Vagina (tissue), 2 donors: ENCODE measurements at regions not wholly inside any gene's neighbourhood (a gene's known extent, or its start where the extent isn't known, plus 50 kb on each side); places are given as distances from the start of the nearest gene placed in this dataset.

Source experiments
- DNase-seq, 2 donors: peaks; one replicate each; pipeline ENCODE4 v3.0.0-alpha.2; 2017; ENCODE audit errors: extremely low spot score in 2 of 2
- H3K27ac ChIP-seq: fragments of 200-600 bp; sonication (generic); one replicate; pipeline ENCODE4 v1.5.1; 2019
- H3K27me3 ChIP-seq: fragments of 200-600 bp; sonication (generic); one replicate; pipeline ENCODE4 v1.5.1; 2019
- H3K36me3 ChIP-seq, 2 donors: fragments of 200-600 bp; sonication (generic); one replicate each; pipeline ENCODE4 v1.5.1; 2017 to 2019
- H3K4me1 ChIP-seq: fragments of 200-600 bp; sonication (generic); one replicate; pipeline ENCODE4 v1.5.1; 2019
- H3K4me3 ChIP-seq, 2 donors: fragments of 200-600 bp; sonication (generic); 1 replicate in 1 of 2; 2 replicates in 1 of 2; pipeline ENCODE4 v1.5.1; 2016 to 2019
- H3K9me3 ChIP-seq: fragments of 200-600 bp; sonication (generic); one replicate; pipeline ENCODE4 v1.5.1; 2019
- POLR2A ChIP-seq, 2 donors: fragments of 450-650 bp; IDR thresholded peaks; one replicate each; pipeline ENCODE4 v1.6.1; 2017; ENCODE audit warnings: antibody characterized with exemption in 2 of 2, mild to moderate bottlenecking in 2 of 2, moderate library complexity in 2 of 2
- POLR2AphosphoS5 ChIP-seq, 2 donors: sonication (generic); formaldehyde crosslinking; IDR thresholded peaks; one replicate each; pipeline ENCODE4 v1.9.0; 2017; ENCODE audit warnings: antibody characterized with exemption in 2 of 2, mild to moderate bottlenecking in 2 of 2, low read depth in 1 of 2; ENCODE audit not compliant: insufficient read depth in 1 of 2
- intact Hi-C: fragments of 100-400 bp; cut with DNase I; formaldehyde crosslinking; loops from one replicate; pipeline ENCODE4 v1.15.1; 2023
- TF ChIP-seq, protein P1 (sequence below), 3 experiments: fragments of 450-650 bp in 2 of 3; fragments of 200-600 bp in 1 of 3; sonication (generic) in 1 of 3; IDR thresholded peaks; one replicate each; pipeline ENCODE4 v1.5.1; 2017 to 2019; ENCODE audit warnings: antibody characterized with exemption in 3 of 3, mild to moderate bottlenecking in 2 of 3, moderate library complexity in 2 of 3

DNA sequence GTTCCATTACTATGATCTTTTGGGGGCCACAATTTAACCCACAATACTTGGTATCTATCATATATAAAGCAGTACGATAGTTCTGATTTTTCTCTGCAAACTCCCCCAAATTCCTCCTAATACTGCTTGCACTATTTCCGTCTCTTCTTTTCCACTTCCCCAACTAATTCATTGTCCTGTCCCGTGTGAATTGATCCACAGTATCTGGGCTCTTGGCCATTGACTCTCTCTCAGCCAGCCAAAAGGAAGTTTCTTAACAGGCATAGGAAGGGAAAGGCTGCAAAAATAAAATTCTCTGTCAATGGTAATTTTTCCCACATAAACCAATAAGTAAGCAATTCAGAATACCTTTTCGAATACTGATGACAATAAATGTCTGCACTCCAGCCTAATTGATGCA lies 91.7 kb upstream of the DSCAM start:
- TF ChIP-seq, protein P1, sequence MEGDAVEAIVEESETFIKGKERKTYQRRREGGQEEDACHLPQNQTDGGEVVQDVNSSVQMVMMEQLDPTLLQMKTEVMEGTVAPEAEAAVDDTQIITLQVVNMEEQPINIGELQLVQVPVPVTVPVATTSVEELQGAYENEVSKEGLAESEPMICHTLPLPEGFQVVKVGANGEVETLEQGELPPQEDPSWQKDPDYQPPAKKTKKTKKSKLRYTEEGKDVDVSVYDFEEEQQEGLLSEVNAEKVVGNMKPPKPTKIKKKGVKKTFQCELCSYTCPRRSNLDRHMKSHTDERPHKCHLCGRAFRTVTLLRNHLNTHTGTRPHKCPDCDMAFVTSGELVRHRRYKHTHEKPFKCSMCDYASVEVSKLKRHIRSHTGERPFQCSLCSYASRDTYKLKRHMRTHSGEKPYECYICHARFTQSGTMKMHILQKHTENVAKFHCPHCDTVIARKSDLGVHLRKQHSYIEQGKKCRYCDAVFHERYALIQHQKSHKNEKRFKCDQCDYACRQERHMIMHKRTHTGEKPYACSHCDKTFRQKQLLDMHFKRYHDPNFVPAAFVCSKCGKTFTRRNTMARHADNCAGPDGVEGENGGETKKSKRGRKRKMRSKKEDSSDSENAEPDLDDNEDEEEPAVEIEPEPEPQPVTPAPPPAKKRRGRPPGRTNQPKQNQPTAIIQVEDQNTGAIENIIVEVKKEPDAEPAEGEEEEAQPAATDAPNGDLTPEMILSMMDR (IDR thresholded peaks at IDR 0.05), result no peak
- TF ChIP-seq POLR2A (IDR thresholded peaks at IDR 0.05), result no peak
- no peak for TF ChIP-seq POLR2AphosphoS5 (IDR thresholded peaks at IDR 0.05; ENCODE audit: insufficient read depth in 1 of 2, low read depth in 1 of 2)
- no peak overlapping the region for H3K4me3 ChIP-seq
- no peaks in the 10 kb centered on the region for H3K27me3 ChIP-seq
- no peaks in the 10 kb centered on the region for H3K9me3 ChIP-seq
- H3K4me1 ChIP-seq, result no peaks in the 10 kb centered on the region
- H3K36me3 ChIP-seq, result no peaks in the 10 kb centered on the region
- intact Hi-C loops, result no loop called here
- DNase-seq, result no peak
- no peak overlapping the region for H3K27ac ChIP-seq

DNA sequence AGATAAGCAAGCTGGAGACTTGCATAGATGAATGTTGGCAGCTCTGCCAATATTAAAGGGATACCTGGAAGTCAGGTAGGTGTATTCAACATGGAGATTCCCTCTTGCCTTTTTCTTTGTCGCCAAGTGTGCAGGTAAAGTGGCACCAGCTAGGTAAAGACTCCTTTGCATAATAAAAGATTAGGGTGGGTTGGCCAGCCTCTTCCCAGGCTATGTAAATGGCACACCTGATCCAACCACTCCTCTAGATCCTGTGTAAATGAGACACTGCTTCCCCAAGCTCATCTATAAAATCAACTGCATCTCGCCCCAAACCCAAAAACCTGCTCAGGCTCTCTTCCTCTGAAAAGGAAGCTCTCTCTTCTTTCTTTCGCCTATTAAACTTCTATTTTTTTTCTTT lies 100.8 kb upstream of the DSCAM start:
- H3K4me1 ChIP-seq, result no peaks in the 10 kb centered on the region
- no peak for DNase-seq
- no peak overlapping the region for H3K4me3 ChIP-seq
- H3K9me3 ChIP-seq, result no peaks in the 10 kb centered on the region
- no peak overlapping the region for H3K27ac ChIP-seq
- H3K27me3 ChIP-seq, result no peaks in the 10 kb centered on the region
- intact Hi-C loops, result no loop called here
- no peaks in the 10 kb centered on the region for H3K36me3 ChIP-seq
- no peak for TF ChIP-seq POLR2A (IDR thresholded peaks at IDR 0.05)
- TF ChIP-seq, protein P1 (IDR thresholded peaks at IDR 0.05), result no peak
- no peak for TF ChIP-seq POLR2AphosphoS5 (IDR thresholded peaks at IDR 0.05; ENCODE audit: insufficient read depth in 1 of 2, low read depth in 1 of 2)

DNA sequence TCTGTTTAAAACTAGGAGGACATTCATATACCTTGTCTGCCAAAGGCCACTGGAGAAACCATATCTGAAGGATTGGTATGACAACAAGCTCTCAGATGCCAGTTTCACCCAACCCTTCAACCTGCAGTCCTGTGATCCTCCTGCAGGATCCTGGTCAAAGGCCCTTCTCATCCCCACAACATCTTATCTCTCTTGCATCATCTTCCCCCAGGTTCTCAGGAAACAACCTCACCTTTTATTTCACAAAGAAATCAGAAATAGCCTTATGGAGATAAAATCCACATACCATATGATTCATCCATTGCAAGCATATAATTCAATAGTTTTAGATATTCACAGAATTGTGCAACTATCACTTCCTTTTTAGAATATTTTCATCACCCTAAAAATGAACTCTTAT lies 104.0 kb upstream of the DSCAM start:
- Histone ChIP-seq H3K9me3 (no peaks in the 10 kb centered on the region), H3K4me3 (no peak overlapping the region), H3K27me3 (no peaks in the 10 kb centered on the region), H3K36me3 (no peaks in the 10 kb centered on the region), H3K4me1 (no peaks in the 10 kb centered on the region), H3K27ac (no peak overlapping the region)
- intact Hi-C loops, result no loop called here
- TF ChIP-seq, protein P1 (IDR thresholded peaks at IDR 0.05), result no peak
- no peak for TF ChIP-seq POLR2A (IDR thresholded peaks at IDR 0.05)
- no peak for DNase-seq

DNA sequence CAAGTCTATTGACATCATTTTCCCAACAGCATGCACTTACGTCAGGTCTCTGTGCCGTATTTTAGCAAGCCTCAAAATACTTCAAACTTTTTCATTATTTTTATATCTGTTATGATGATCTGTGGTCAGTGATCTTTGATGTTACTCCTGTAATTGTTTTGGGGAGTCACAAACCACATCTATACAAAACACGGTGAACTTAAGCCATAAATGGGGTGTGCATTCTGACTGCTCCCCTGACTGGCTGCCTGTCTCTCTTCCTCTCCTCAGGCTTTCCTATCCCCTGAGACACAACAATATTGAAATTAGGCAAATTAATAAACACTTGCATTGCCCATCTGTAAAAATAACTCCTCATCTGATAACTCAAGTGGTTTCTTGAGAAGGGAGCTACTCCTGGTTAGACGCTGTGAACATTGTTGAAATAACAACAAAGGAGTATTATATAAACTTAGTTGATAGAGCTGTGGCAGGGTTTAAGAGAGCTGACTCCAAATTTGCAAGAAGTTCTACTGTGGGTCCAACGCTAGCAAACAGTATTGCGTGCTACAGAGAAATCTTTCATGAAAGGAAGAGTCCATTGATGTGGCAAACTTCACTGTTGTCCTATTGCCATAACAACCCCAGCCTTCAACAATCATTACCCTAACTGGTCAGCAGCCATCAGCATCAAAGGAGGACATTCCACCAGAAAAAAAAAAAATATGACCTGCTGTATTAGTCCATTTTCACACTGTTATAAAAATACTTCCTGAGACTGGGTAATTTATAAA lies 105.8 kb upstream of the DSCAM start:
- intact Hi-C loops, result no loop called here
- TF ChIP-seq, protein P1 (IDR thresholded peaks at IDR 0.05), result no peak
- TF ChIP-seq POLR2AphosphoS5 (IDR thresholded peaks at IDR 0.05; ENCODE audit: insufficient read depth in 1 of 2, low read depth in 1 of 2) (no peak), POLR2A (IDR thresholded peaks at IDR 0.05) (no peak)

DNA sequence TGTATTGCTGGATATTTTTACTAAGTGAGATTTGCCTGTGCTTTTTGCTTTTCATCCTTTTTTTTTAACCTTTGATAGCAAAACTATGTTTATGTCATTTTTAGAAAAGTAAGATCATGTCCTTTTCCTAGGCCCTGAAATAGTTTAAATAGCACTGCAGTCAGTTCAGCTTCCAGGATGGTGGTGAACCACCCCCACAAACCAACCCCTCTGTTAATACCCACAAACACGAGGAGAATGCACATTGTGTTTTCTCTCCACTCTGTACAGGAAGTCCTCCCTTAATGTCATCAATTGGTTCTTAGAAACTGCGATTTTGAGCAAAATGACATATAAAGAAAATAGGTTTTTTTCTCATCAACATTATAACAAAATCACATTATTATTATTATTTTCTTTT lies 117.7 kb upstream of the DSCAM start:
- DNase-seq, result no peak
- Histone ChIP-seq H3K4me1 (no peaks in the 10 kb centered on the region), H3K4me3 (no peak overlapping the region), H3K9me3 (no peaks in the 10 kb centered on the region), H3K36me3 (no peaks in the 10 kb centered on the region), H3K27me3 (no peaks in the 10 kb centered on the region), H3K27ac (no peak overlapping the region)
- TF ChIP-seq POLR2AphosphoS5 (IDR thresholded peaks at IDR 0.05; ENCODE audit: insufficient read depth in 1 of 2, low read depth in 1 of 2) (no peak), POLR2A (IDR thresholded peaks at IDR 0.05) (no peak)
- TF ChIP-seq, protein P1 (IDR thresholded peaks at IDR 0.05), result no peak
- intact Hi-C loops, result no loop called here

More for the DNA sequence above, 105.8 kb upstream of the DSCAM start:
- H3K4me1 ChIP-seq, result no peaks in the 10 kb centered on the region
- no peaks in the 10 kb centered on the region for H3K36me3 ChIP-seq
- no peaks in the 10 kb centered on the region for H3K27me3 ChIP-seq
- H3K27ac ChIP-seq, result no peak overlapping the region
- H3K4me3 ChIP-seq, result no peak overlapping the region
- no peaks in the 10 kb centered on the region for H3K9me3 ChIP-seq
- DNase-seq, result no peak
